NCI-H2107 (cell line): ENCODE measurements at regions not wholly inside any gene's neighbourhood (a gene's known extent, or its start where the extent isn't known, plus 50 kb on each side); places are given as distances from the start of the nearest gene placed in this dataset.
"Not testable (repeated sequence)": the region's sequence is repeated elsewhere in the genome, so short reads cannot be mapped to it uniquely, and the experiment has no call there.

Experiments used
- DNase-seq: peaks from one replicate; lab custom pipeline; 2025; lab: John Stamatoyannopoulos, UW

DNA sequence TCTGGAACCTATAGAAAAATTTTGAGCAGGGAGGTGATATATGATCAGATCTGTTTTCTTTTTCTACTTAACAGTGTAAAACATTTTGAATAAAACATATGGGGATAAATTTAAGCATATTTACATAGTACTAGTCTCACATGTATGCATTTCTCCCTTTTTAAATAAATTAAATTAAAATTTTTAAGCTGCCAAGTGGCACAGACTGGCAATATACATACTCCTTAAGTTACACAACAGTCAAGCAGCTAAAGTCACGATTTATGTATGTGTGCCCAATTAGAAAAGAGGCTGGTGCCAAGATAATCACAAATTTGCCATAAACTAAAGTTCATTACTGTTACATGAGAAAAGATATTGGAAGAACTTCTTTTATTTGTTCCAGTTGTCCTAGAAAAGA is 532.0 kb downstream of the RWDD3 start:
- DNase-seq: no peak

DNA sequence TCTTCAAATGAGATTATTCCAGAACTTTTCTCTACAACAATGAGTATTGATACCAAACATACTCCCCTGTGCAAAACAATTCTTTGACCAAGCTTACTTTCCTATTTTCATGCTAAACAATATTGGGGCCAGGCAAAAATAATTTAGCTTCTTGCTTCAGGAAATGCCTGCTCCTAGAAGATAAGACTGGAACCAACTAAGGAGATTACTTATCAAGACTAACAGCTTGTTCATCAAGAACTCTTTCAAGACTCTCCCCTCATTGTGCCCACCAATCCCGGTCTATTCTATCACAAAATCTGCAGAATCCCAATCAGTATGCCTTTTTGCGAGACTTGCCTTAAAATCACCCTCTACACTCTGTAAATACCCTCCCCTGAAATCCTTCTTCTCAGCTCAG is 536.6 kb downstream of the RWDD3 start:
- DNase-seq: no peak

DNA sequence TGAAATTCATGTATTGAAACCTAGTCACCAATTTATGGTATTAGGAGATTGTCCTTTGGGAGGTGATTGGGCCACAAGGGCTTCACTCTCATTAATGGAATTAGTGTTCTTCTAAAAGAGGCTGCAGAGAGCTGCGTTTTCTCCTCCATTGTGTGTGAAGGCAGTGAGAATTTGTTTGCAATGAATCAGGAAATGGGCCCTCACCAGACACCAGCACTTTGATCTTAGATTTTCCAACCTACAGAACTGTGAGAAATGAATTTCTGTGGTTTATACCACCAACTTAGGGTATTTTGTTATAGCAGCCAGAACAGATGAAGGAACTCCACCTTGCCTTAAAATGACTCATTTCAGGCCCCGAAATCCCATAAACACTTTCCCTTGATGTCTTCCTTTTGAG is 544.2 kb downstream of the RWDD3 start:
- DNase-seq: no peak

- DNase-seq: no peak
Measured at GRCh38 chr1:95780836-95781235, 546.8 kb downstream of the RWDD3 start.

DNA sequence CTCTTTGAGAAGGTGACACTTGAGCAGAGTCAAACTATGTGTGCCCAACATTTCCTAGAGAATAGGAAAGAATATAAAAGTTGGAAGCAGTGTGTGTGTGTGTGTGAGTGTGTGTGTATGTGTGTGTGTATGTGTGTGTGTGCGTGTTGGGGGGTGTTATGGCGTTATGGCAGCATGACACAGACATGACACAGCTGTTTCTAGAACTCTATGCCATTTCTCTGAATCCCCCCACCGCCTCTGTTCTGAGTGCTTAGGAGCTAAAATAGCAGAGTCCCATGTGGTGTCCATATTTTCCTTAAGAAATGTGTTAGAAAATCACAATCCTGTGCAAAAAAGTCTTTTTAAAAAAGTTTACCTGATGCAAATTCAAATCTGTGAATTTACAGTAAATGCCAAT is 556.1 kb downstream of the RWDD3 start:
- DNase-seq: no peak

- DNase-seq: no peak
Measured at GRCh38 chr1:95793893-95794292, 559.9 kb downstream of the RWDD3 start.

GRCh38 chr1:95797761-95798160 is 563.8 kb downstream of the RWDD3 start:
- not testable (repeated sequence) for DNase-seq

DNA sequence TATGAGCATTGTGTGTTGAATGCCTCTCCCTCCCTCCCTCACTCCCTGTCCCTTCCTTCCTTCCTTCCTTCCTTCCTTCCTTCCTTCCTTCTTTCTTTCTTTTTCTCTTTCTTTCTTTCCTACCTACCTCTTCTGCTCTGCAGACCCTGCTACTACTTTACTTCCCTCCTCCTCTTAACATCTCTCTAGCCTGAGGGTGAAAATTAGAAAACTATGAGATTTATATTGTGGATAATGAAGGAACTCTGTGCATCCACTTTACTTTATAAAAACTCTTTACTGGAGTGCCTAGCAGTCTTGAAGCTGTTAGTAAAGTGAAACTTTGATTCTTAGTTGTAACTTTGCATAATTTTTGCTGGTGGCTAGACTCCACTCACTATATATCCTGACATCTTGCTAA is 572.2 kb downstream of the RWDD3 start:
- DNase-seq: no peak

DNA sequence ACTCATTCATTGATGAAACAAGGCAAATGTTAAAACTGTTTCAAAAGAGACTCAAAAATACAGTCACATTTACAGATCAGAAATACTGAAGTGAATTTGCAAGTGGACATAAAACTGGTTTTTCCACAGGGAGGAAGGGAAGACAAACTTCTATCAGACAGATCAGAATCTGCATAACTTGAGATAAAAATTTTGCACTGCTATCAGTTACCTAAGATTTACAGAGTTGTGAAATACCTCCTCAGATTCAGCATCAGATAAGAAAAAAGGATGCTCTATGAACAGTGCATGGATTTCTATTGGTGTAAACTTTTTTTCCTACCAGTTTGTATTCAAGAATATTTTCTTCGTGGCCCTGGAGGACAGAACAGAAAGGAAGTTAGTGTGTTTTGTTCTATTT is 575.4 kb downstream of the RWDD3 start:
- DNase-seq: no peak

DNA sequence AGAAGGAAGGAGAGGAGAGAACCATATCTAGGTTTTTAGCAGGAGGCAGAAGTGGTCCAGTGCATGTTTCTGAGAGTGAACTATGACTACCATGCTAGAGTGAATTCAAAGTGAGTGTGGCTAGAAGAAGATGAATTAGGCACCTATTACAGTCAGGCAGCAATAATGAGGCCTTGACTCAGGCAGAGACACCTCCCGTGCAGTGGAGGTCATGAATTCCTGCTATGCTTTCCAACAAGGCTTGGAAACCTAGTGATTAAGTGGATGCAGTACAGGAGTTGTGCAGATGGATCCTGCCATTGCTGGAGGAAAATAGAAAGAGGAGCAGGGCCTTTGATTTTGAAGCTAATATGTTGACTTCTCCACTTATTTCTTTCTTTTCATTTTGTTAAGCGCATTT is 581.5 kb downstream of the RWDD3 start:
- no peak for DNase-seq

GRCh38 chr1:95829556-95829955 is 595.5 kb downstream of the RWDD3 start:
- no peak for DNase-seq

GRCh38 chr1:95832370-95832769 is 598.4 kb downstream of the RWDD3 start:
- no peak for DNase-seq

GRCh38 chr1:95849439-95849838 is 615.4 kb downstream of the RWDD3 start:
- no peak for DNase-seq

GRCh38 chr1:95850165-95850649 is 616.2 kb downstream of the RWDD3 start:
- DNase-seq: no peak

GRCh38 chr1:95850763-95851162 is 616.8 kb downstream of the RWDD3 start:
- DNase-seq: no peak

DNA sequence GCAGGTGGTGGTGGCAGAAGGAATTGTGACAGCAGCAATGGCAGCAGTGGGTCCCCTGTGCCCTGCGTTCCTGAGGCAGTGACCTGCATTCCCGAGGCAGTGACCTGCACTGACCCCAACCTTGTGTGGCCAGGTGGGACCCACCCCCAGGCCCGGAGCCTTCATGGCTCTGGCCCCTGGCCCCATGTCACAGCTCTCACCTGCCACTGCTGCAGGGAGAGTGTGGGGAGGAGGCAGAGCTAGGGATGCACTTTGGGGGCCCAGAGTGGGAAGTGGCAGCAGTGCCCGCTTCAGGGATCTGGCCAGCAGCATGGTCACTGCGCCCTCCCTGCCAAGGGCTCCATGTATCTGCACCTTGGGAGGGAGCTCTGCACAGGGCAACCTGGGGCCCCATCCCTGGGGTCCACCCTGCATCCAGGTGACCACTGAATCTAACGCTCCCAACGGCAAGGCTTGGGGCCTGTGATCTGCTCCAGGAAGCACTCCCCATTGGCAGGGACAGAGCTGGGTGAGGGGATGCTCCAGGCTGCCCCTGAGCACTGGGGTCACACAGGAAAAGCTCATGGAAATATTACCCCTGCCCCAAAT is 618.6 kb downstream of the RWDD3 start:
- DNase-seq: no peak

DNA sequence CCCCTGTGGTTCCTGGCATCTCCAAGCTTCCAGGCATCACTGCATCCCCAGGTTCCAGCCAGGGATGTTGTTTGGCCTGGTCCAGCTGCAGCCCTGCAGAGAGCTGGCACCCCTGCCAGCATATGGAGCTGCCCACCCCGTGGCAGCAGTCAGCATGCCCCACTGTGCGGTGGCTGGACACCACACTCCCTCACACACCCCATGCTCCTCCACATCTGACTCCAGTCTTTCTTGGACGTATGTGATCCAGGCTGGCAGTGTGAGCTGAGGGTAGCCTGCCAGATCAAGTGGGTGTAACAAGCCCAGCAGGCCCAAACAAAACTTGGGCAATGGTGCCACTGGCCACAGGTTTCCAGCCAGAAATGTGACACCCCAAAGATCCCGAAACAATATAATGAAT is 620.4 kb downstream of the RWDD3 start:
- DNase-seq: no peak

- DNase-seq: no peak
Measured at GRCh38 chr1:95863086-95863485, 629.1 kb downstream of the RWDD3 start.

- DNase-seq: no peak
Measured at GRCh38 chr1:95865769-95866168, 631.8 kb downstream of the RWDD3 start.

- no peak for DNase-seq
Measured at GRCh38 chr1:95876276-95876675, 642.3 kb downstream of the RWDD3 start.

GRCh38 chr1:95879498-95880050 is 645.6 kb downstream of the RWDD3 start:
- no peak for DNase-seq

GRCh38 chr1:95888941-95889390 is 655.0 kb downstream of the RWDD3 start:
- DNase-seq: no peak

- DNase-seq: no peak
Measured at GRCh38 chr1:95889400-95889799, 655.4 kb downstream of the RWDD3 start.

DNA sequence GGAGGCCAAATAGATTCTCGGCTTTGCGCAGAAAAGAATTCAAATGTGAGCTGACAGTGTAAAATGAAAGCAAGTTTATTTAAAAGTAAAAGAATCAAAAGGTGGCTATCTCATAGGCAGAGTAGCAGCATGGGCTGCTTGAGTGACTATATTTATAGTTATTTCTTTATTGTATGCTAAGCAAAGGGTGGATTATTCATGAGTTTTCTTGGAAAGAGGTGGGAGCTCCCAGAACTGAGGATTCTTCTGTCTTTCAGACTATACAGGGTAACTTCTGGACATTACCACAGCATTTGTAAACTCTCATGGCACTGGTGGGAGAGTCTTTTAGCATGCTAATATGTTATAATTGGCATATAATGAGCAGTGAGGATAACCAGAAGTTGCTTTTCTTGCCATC is 659.9 kb downstream of the RWDD3 start:
- no peak for DNase-seq
